GM12892 (cell line): ENCODE measurements at regions not wholly inside any gene's neighbourhood (a gene's known extent, or its start where the extent isn't known, plus 50 kb on each side); places are given as distances from the start of the nearest gene placed in this dataset.

Experiments used
- POLR2A ChIP-seq: IDR thresholded peaks from 2 replicates; pipeline ENCODE4 v1.6.1; 2011; ENCODE audit warnings: low read depth, low read length, control low read depth
- POLR2AphosphoS5 ChIP-seq: IDR thresholded peaks from 2 replicates; pipeline ENCODE4 v1.6.1; 2011; ENCODE audit warnings: low read depth, low read length, control low read depth
- TAF1 ChIP-seq: IDR thresholded peaks from 2 replicates; pipeline ENCODE4 v1.6.1; 2011; ENCODE audit warnings: low read depth, mild to moderate bottlenecking, control low read depth, low read length, borderline replicate concordance

- no peak for TF ChIP-seq POLR2AphosphoS5
- no peak for TF ChIP-seq POLR2A
- TF ChIP-seq TAF1: no peak
Measured at GRCh38 chr2:3000125-3000524, 377.5 kb downstream of the EIPR1 start.
